ENCODE measurements at regions not wholly inside any gene's neighbourhood (a gene's known extent, or its start where the extent isn't known, plus 50 kb on each side); places are given as distances from the start of the nearest gene placed in this dataset.

DNA sequence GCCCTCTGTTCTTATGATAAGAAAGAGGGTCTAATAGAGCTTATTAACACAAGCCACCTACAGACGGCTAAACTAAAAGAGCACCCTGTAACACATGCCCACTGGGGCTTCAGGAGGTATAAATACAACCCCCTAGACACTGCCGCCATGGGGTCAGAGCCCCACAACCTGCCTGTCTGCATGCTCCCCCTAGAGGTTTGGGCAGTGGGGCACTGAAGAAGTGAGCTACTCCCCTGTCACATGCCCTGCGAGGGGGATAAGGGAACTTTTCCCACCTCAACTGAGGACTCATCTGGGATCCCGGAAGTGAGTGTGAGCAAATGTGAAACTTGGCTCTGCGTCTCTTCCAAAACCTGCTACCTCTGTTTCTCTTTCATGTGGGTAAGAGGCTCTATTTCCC, 334.5 kb downstream of the ADAM29 start:
- ATAC-seq (no peak), DNase-seq (no peak)
- peaks cover 10 to 13% of the 10 kb centered on the region in 2 donors for H3K9me3 Mint-ChIP-seq
- no peak overlapping the region for H3K4me3 ChIP-seq (ENCODE audit: low read length)
- no peak overlapping the region for H3K27ac ChIP-seq (ENCODE audit: low read length)
- no peaks in the 10 kb centered on the region for H3K4me1 ChIP-seq (ENCODE audit: control insufficient read depth, insufficient read depth, low read length)
- H3K27me3 ChIP-seq (ENCODE audit: control insufficient read depth, insufficient read depth, low read length): no peaks in the 10 kb centered on the region
- no peak overlapping the region for H3K4me3 Mint-ChIP-seq
- H3K27ac Mint-ChIP-seq: no peak overlapping the region
- WGBS (ENCODE audit: insufficient coverage): 92% methylated on average over 4 of the region's 5 CpGs
- no peaks in the 10 kb centered on the region for H3K4me1 Mint-ChIP-seq
- peaks cover 3% of the 10 kb centered on the region for H3K9me3 ChIP-seq (ENCODE audit: control insufficient read depth, insufficient read depth, low read length)
- intact Hi-C loops (cut with micrococcal nuclease): no loop called here
- TF ChIP-seq, protein P1, sequence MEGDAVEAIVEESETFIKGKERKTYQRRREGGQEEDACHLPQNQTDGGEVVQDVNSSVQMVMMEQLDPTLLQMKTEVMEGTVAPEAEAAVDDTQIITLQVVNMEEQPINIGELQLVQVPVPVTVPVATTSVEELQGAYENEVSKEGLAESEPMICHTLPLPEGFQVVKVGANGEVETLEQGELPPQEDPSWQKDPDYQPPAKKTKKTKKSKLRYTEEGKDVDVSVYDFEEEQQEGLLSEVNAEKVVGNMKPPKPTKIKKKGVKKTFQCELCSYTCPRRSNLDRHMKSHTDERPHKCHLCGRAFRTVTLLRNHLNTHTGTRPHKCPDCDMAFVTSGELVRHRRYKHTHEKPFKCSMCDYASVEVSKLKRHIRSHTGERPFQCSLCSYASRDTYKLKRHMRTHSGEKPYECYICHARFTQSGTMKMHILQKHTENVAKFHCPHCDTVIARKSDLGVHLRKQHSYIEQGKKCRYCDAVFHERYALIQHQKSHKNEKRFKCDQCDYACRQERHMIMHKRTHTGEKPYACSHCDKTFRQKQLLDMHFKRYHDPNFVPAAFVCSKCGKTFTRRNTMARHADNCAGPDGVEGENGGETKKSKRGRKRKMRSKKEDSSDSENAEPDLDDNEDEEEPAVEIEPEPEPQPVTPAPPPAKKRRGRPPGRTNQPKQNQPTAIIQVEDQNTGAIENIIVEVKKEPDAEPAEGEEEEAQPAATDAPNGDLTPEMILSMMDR (IDR thresholded peaks at IDR 0.05): no peak
- H3K36me3 ChIP-seq (ENCODE audit: control insufficient read depth, insufficient read depth, low read length): no peaks in the 10 kb centered on the region
- H3K36me3 Mint-ChIP-seq: no peaks in the 10 kb centered on the region
- H3K27me3 Mint-ChIP-seq (ENCODE audit: low read depth in 2 of 2): no peaks in the 10 kb centered on the region

DNA sequence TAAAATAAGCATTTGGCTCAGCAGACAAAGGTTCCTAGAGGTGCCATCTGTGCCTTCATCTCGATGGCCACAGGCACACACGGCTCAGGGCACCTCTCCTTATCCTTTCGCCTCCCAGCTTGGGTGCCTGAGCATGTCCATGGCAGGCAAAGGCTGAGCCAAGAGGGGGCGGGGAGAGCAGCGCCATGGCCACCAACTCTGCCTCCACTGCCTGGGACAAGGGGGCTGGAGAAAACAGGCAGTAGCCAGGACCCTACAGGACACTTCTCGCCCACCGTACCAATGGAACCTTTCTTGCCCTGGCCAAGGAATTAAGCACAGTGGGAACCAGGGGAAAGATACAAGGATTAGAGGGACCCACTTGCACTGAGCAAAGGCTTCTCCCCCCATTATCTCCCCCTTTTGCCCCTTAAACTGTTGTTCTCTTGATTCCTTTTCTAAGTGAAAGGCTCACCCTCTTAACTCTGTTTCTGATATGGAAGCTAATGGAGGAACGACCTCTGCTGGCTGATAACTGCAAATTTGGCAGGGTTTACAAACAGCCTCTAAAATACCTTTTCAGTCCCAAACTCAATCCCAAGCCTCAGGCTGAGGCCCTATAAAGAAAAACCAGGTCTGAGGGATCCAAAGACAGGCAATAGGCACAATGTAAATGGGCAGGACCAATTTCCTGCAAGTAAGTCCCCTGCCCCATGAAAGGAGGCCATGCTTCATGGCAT, 335.2 kb downstream of the ADAM29 start:
- TF ChIP-seq, protein P1 (IDR thresholded peaks at IDR 0.05): no peak
- Mint-ChIP-seq H3K27ac (no peak overlapping the region), H3K4me1 (no peaks in the 10 kb centered on the region), H3K27me3 (ENCODE audit: low read depth in 2 of 2) (no peaks in the 10 kb centered on the region), H3K36me3 (no peaks in the 10 kb centered on the region), H3K9me3 (peaks cover 9 to 13% of the 10 kb centered on the region in 2 donors), H3K4me3 (no peak overlapping the region)
- Histone ChIP-seq H3K9me3 (ENCODE audit: control insufficient read depth, insufficient read depth, low read length) (peaks cover 3% of the 10 kb centered on the region), H3K27ac (ENCODE audit: low read length) (no peak overlapping the region), H3K27me3 (ENCODE audit: control insufficient read depth, insufficient read depth, low read length) (no peaks in the 10 kb centered on the region), H3K4me3 (ENCODE audit: low read length) (no peak overlapping the region), H3K4me1 (ENCODE audit: control insufficient read depth, insufficient read depth, low read length) (no peaks in the 10 kb centered on the region), H3K36me3 (ENCODE audit: control insufficient read depth, insufficient read depth, low read length) (no peaks in the 10 kb centered on the region)
- no peak for ATAC-seq
- DNase-seq: no peak
- intact Hi-C loops (cut with micrococcal nuclease): no loop called here
- 89% methylated on average over 7 of the region's 8 CpGs for WGBS (ENCODE audit: insufficient coverage)

DNA sequence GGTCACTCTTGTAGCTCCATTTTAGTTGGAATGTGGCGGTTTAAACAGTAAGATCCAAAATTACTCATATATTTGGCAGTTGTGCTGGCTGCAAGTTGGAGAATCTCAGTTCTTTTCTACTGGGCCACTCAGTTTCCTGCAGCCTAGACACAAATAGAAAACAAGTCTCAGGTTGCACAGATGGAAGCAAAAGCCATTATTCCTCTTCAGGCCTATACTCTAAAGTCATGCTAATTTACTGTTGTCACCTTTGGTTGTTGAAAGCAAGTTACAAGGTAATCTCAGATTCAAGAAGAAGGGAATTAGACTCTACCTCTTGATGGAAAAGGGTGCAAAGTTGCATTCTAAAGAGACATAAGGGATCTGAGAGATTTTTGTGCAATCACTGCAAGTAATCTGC, 345.4 kb downstream of the ADAM29 start:
- 100% methylated on average over 1 of the region's 1 CpG for WGBS (ENCODE audit: insufficient coverage)
- TF ChIP-seq, protein P1 (IDR thresholded peaks at IDR 0.05): no peak
- Histone ChIP-seq H3K27me3 (ENCODE audit: control insufficient read depth, insufficient read depth, low read length) (no peaks in the 10 kb centered on the region), H3K27ac (ENCODE audit: low read length) (no peak overlapping the region), H3K9me3 (ENCODE audit: control insufficient read depth, insufficient read depth, low read length) (peaks cover 3% of the 10 kb centered on the region), H3K36me3 (ENCODE audit: control insufficient read depth, insufficient read depth, low read length) (no peaks in the 10 kb centered on the region), H3K4me3 (ENCODE audit: low read length) (no peak overlapping the region), H3K4me1 (ENCODE audit: control insufficient read depth, insufficient read depth, low read length) (no peaks in the 10 kb centered on the region)
- H3K9me3 Mint-ChIP-seq: peaks cover 4 to 10% of the 10 kb centered on the region in 2 donors
- no peaks in the 10 kb centered on the region for H3K36me3 Mint-ChIP-seq
- ATAC-seq: no peak
- no peaks in the 10 kb centered on the region for H3K27me3 Mint-ChIP-seq (ENCODE audit: low read depth in 2 of 2)
- no peaks in the 10 kb centered on the region for H3K4me1 Mint-ChIP-seq
- H3K27ac Mint-ChIP-seq: no peak overlapping the region
- intact Hi-C loops (cut with micrococcal nuclease): no loop called here
- DNase-seq: no peak
- H3K4me3 Mint-ChIP-seq: no peak overlapping the region

Data from natural killer cell (primary cell).